GM19455 (cell line): ENCODE measurements at regions not wholly inside any gene's neighbourhood (a gene's known extent, or its start where the extent isn't known, plus 50 kb on each side); places are given as distances from the start of the nearest gene placed in this dataset.

Source experiments
- ATAC-seq: cut with Tn5 transposase; IDR thresholded peaks from one replicate; pipeline ENCODE4 v1.9.1; 2021; ENCODE audit not compliant: unreplicated experiment

GRCh38 chr2:16005816-16006536 is 65.6 kb downstream of the MYCN start:
- ATAC-seq = no peak

- no peak for ATAC-seq
Measured at GRCh38 chr2:16005389-16005788, 65.0 kb downstream of the MYCN start.

- ATAC-seq = no peak
Measured at GRCh38 chr2:16003809-16004208, 63.5 kb downstream of the MYCN start.

GRCh38 chr2:16003152-16003551 is 62.8 kb downstream of the MYCN start:
- ATAC-seq = no peak

GRCh38 chr2:16002575-16002974 is 62.2 kb downstream of the MYCN start:
- ATAC-seq = no peak

GRCh38 chr2:16002144-16002543 is 61.8 kb downstream of the MYCN start:
- ATAC-seq = no peak

- ATAC-seq = no peak
Measured at GRCh38 chr2:16000642-16001041, 60.3 kb downstream of the MYCN start.

- ATAC-seq = no peak
Measured at GRCh38 chr2:15999596-16000469, 59.5 kb downstream of the MYCN start.

- no peak for ATAC-seq
Measured at GRCh38 chr2:15997728-15998280, 57.5 kb downstream of the MYCN start.

- ATAC-seq = no peak
Measured at GRCh38 chr2:15996536-15997423, 56.4 kb downstream of the MYCN start.
